ENCODE measurements at regions not wholly inside any gene's neighbourhood (a gene's known extent, or its start where the extent isn't known, plus 50 kb on each side); places are given as distances from the start of the nearest gene placed in this dataset.

DNA sequence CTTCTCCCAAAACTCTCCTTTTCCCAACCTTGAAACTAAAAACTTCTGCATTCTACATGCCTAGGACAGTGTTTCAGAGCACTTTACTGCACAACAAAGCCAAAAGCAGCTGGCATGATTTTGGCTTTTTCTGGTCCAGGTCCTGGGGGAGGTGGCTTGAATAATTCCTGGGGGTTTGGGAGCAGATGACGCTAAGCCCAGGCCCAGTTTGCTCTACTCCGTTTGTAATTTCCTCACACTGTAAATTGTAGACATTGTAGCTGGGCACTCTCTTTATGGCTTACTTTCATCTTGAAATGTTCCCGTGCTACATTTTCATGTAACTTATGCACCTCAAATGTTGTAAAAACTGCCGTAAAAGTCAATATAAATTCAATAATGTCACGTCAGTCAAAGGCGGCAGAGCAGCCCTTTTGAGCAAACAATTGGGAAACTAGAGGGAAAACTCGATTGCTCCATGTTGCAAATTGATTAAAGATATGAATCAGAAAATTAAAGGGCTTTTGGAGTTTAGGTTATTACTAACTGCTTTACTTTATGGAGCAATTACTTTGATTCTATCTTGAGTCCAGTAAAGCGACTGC is 373.2 kb upstream of the SLC14A2 start:
- no peak overlapping the region for H2AK5ac ChIP-seq (ENCODE audit: low read depth, low read length)
- 100% methylated on average over 2 of the region's 8 CpGs; no CpG with 5 or more reads in 1 of the 2 experiments for WGBS, 2 experiments (ENCODE audit: extremely low coverage in 2 of 2, insufficient read length in 1 of 2)
- H3K4me3 ChIP-seq (ENCODE audit: insufficient read depth, low read depth, low read length) = no peak overlapping the region
- H3K23ac ChIP-seq (ENCODE audit: low read depth, low read length) = no peak overlapping the region
- dilution Hi-C loops (cut with HindIII; ENCODE audit: low sequenced_read_pairs, unreplicated experiment) = no loop called here
- 0 out of 2 replicates have a peak, but pooled peaks cover 4% of the 10 kb centered on the region for H3K9me1 ChIP-seq (ENCODE audit: insufficient read depth, low read length)
- no peak overlapping the region for H2BK20ac ChIP-seq (ENCODE audit: low read depth, low read length)
- H3K4me2 ChIP-seq (ENCODE audit: low read depth, low read length) = no peak overlapping the region
- POLR2A ChIA-PET (ENCODE audit: unreplicated experiment) = no interaction called here
- DNase-seq = no peak
- no peak overlapping the region for H4K8ac ChIP-seq (ENCODE audit: low read depth in 2 of 2, low read length in 2 of 2)
- no peak for TF ChIP-seq BHLHE40 (IDR thresholded peaks at IDR 0.05; ENCODE audit: low read depth, low read length)
- TF ChIP-seq CEBPB (IDR thresholded peaks at IDR 0.05; ENCODE audit: low read depth, low read length) = no peak
- TF ChIP-seq CHD1 (IDR thresholded peaks at IDR 0.05; ENCODE audit: low read depth, low read length) = no peak
- TF ChIP-seq FOS (IDR thresholded peaks at IDR 0.05; ENCODE audit: low read depth, low read length) = no peak
- TF ChIP-seq MXI1 (IDR thresholded peaks at IDR 0.05; ENCODE audit: borderline replicate concordance, low read depth, low read length) = no peak
- TF ChIP-seq MAFK (IDR thresholded peaks at IDR 0.05; ENCODE audit: low read depth, low read length) = no peak
- no peak for TF ChIP-seq RFX5 (IDR thresholded peaks at IDR 0.05; ENCODE audit: low read depth, low read length)
- TF ChIP-seq RCOR1 (IDR thresholded peaks at IDR 0.05; ENCODE audit: insufficient replicate concordance, low read length) = no peak
- H3K36me3 ChIP-seq (ENCODE audit: control insufficient read depth, insufficient read depth, low read length) = no peaks in the 10 kb centered on the region
- peaks cover 11% of the 10 kb centered on the region for H3K4me1 ChIP-seq (ENCODE audit: control insufficient read depth, insufficient read depth, low read length)
- no peaks in the 10 kb centered on the region for H4K20me1 ChIP-seq (ENCODE audit: insufficient read depth, low read length)
- in situ Hi-C loops (cut with MboI; ENCODE audit: low sequenced_read_pairs) = no loop called here
- no peak overlapping the region for H3K14ac ChIP-seq (replicated peaks; ENCODE audit: low read depth, low read length)
- intact Hi-C loops (cut with micrococcal nuclease) = no loop called here
- H2BK5ac ChIP-seq (ENCODE audit: low read depth, low read length, poor library complexity, severe bottlenecking) = no peak overlapping the region
- H3K27me3 ChIP-seq (ENCODE audit: control insufficient read depth, insufficient read depth, low read length) = peaks cover 4% of the 10 kb centered on the region
- no peak overlapping the region for H2AFZ ChIP-seq (replicated peaks; ENCODE audit: low read length, poor library complexity)
- no peak overlapping the region for H3K18ac ChIP-seq (ENCODE audit: low read depth, low read length)
- no peak overlapping the region for H3K4ac ChIP-seq (ENCODE audit: low read depth, low read length)
- no peak overlapping the region for H2BK15ac ChIP-seq (ENCODE audit: low read depth, low read length)
- no peak overlapping the region for H2BK120ac ChIP-seq (ENCODE audit: low read depth, low read length)
- H3K9ac ChIP-seq (ENCODE audit: low read depth, low read length) = no peak overlapping the region
- H3K9me3 ChIP-seq (ENCODE audit: control insufficient read depth, insufficient read depth, low read length) = no peaks in the 10 kb centered on the region
- CTCF ChIA-PET = interaction anchor here (0.7 kb wide), 1 partner anchor 47 kb away, joined by 4 read pairs; no protein-coding TSS in a partner anchor
- BruUV-seq (replicated peaks) = no TSS peak
- H2AK9ac ChIP-seq (replicated peaks; ENCODE audit: low read depth, low read length, poor library complexity) = no peak overlapping the region
- no peak overlapping the region for H4K91ac ChIP-seq (ENCODE audit: insufficient read depth, low read depth, low read length)
- no peaks in the 10 kb centered on the region for H3K79me1 ChIP-seq (ENCODE audit: low read depth in 1 of 2, low read length in 2 of 2)
- no peak for ATAC-seq (ENCODE audit: low read depth)
- no peak overlapping the region for H4K5ac ChIP-seq (ENCODE audit: low read depth, low read length)
- H3K27ac ChIP-seq (ENCODE audit: insufficient read depth, low read length) = no peak overlapping the region
- no peak overlapping the region for H3K56ac ChIP-seq (ENCODE audit: extremely low read depth, insufficient read depth, low read length)

Measured in IMR-90 (cell line).